Coronary artery (tissue), 2 donors: ENCODE measurements at regions not wholly inside any gene's neighbourhood (a gene's known extent, or its start where the extent isn't known, plus 50 kb on each side); places are given as distances from the start of the nearest gene placed in this dataset.
"Not testable (repeated sequence)": the region's sequence is repeated elsewhere in the genome, so short reads cannot be mapped to it uniquely, and the experiment has no call there.

Experiments used
- DNase-seq: peaks from one replicate; pipeline ENCODE4 v3.0.0-alpha.2; 2017; ENCODE audit warnings: low spot score
- H3K27ac ChIP-seq, 2 donors: fragments of 200-600 bp; sonication (generic); one replicate each; pipeline ENCODE4 v1.5.1; 2016 to 2019
- H3K4me3 ChIP-seq: fragments of 200-600 bp; sonication (generic); 2 replicates; pipeline ENCODE4 v1.5.1; 2016; ENCODE audit warnings: mild to moderate bottlenecking, moderate library complexity
- CTCF ChIP-seq: fragments of 200-600 bp; sonication (generic); IDR thresholded peaks from one replicate; pipeline ENCODE4 v1.5.1; 2019; ENCODE audit warnings: antibody characterized with exemption

- no peak for DNase-seq
- no peak overlapping the region for H3K27ac ChIP-seq
- no peak for TF ChIP-seq CTCF
- H3K4me3 ChIP-seq = no peak overlapping the region
Measured at GRCh38 chr3:115398506-115398905, 224.8 kb upstream of the GAP43 start.

- H3K27ac ChIP-seq = peak overlapping the region; percentile 71 to 83
- no peak for DNase-seq
- no peak overlapping the region for H3K4me3 ChIP-seq
- no peak for TF ChIP-seq CTCF
Measured at GRCh38 chr3:115399750-115400149, 223.6 kb upstream of the GAP43 start.

DNA sequence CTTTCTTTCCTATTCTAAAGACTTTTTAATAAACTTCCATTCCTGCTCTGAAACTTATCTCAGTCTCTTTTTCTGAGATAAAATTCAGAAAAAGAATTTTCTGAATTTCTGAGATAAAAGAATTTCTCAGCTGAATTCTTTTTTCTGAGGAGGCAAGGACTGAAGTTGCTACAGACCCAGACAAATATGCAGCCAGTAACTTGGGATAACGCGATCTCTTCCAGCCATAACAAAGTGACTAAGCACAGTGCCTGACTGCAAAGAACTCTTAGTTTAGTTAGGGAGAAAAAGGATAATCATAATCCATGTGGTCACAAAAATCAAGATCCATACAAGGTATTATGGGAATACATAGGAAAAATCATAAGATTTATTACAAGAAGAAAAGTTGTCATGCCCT lies 222.0 kb upstream of the GAP43 start:
- TF ChIP-seq CTCF = no peak
- Histone ChIP-seq H3K27ac (peak overlapping the region; percentile 71 to 83), H3K4me3 (no peak overlapping the region)
- DNase-seq = no peak

GRCh38 chr3:115401851-115402501 lies 221.3 kb upstream of the GAP43 start:
- no peak for DNase-seq
- no peak overlapping the region for H3K4me3 ChIP-seq
- TF ChIP-seq CTCF = no peak
- peak overlapping the region; percentile 71 to 83 for H3K27ac ChIP-seq

- no peak for TF ChIP-seq CTCF
- Histone ChIP-seq H3K4me3 (no peak overlapping the region), H3K27ac (peak overlapping the region; percentile 71 to 83)
- DNase-seq = no peak
Measured at GRCh38 chr3:115402651-115403050, 220.7 kb upstream of the GAP43 start.

DNA sequence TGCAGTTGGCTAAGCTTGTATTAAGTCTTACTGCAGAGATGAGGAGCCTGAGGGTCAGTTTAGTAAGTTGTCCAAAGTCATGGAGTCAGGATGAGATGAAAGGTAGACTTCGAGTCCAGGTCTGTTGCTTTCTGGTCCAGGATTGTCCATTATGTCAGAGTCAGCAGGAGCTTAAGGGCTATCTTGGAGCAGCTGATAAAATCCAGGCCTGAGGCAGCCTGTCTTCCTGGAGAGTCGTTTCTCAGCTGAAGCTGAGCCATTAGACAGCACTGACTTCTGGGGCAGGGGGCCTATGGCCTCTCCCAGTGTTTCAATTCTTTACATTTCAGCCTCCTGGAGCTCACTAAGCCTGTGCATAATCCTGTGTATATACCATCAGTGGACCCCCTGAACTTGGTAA lies 219.5 kb upstream of the GAP43 start:
- TF ChIP-seq CTCF = no peak
- H3K4me3 ChIP-seq = no peak overlapping the region
- no peak for DNase-seq

GRCh38 chr3:115409596-115409995 lies 213.7 kb upstream of the GAP43 start:
- no peak for TF ChIP-seq CTCF

More for the DNA sequence above, 219.5 kb upstream of the GAP43 start:
- no peak overlapping the region for H3K27ac ChIP-seq

DNA sequence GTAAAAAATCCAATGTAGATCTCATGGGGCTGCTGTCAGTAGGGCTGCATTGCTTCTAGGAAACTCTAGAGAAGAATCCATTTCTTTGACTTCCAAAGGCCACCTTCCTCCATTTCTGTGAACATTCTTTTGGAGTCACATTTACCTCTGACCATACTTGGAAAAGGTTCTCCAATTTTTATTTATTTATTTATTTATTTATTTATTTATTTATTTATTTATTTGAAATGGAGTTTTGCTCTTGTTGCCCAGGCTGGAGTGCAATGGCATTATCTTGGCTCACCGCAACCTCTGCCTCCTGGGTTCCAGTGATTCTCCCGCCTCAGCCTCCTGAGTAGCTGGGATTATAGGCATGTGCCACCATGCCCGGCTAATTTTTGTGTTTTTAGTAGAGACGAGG lies 208.7 kb upstream of the GAP43 start:
- not testable (repeated sequence) for DNase-seq

More at GRCh38 chr3:115409596-115409995, 213.7 kb upstream of the GAP43 start:
- H3K4me3 ChIP-seq = no peak overlapping the region
- DNase-seq = no peak
- no peak overlapping the region for H3K27ac ChIP-seq

More for the DNA sequence above, 208.7 kb upstream of the GAP43 start:
- not testable (repeated sequence) for H3K27ac ChIP-seq, H3K4me3 ChIP-seq
